Adipocyte (in vitro differentiated cells): ENCODE measurements at regions not wholly inside any gene's neighbourhood (a gene's known extent, or its start where the extent isn't known, plus 50 kb on each side); places are given as distances from the start of the nearest gene placed in this dataset.

Source experiments
- DNase-seq: peaks from one replicate; pipeline ENCODE4 v3.0.0-alpha.2; 2015; ENCODE audit warnings: low read depth
- H3K27me3 ChIP-seq: replicated peaks from 2 replicates; pipeline ENCODE4 v1.7.0; 2013; ENCODE audit warnings: mild to moderate bottlenecking, low read length, moderate library complexity; ENCODE audit not compliant: control insufficient read depth, insufficient read depth
- H3K36me3 ChIP-seq: 2 replicates; pipeline ENCODE4 v1.7.0; 2013; ENCODE audit warnings: low read length, mild to moderate bottlenecking, moderate library complexity; ENCODE audit not compliant: control insufficient read depth, insufficient read depth, severe bottlenecking
- H3K4me1 ChIP-seq: 2 replicates; pipeline ENCODE4 v1.7.0; 2013; ENCODE audit warnings: mild to moderate bottlenecking, low read length, moderate library complexity; ENCODE audit not compliant: control insufficient read depth, insufficient read depth
- H3K4me3 ChIP-seq: 2 replicates; pipeline ENCODE4 v1.7.0; 2013; ENCODE audit warnings: mild to moderate bottlenecking, low read length, moderate library complexity
- H3K9ac ChIP-seq: 2 replicates; pipeline ENCODE4 v1.7.0; 2013; ENCODE audit warnings: mild to moderate bottlenecking, low read length, moderate library complexity
- H3K9me3 ChIP-seq: 2 replicates; pipeline ENCODE4 v1.7.0; 2013; ENCODE audit warnings: mild to moderate bottlenecking, low read length, moderate library complexity; ENCODE audit not compliant: control insufficient read depth

DNA sequence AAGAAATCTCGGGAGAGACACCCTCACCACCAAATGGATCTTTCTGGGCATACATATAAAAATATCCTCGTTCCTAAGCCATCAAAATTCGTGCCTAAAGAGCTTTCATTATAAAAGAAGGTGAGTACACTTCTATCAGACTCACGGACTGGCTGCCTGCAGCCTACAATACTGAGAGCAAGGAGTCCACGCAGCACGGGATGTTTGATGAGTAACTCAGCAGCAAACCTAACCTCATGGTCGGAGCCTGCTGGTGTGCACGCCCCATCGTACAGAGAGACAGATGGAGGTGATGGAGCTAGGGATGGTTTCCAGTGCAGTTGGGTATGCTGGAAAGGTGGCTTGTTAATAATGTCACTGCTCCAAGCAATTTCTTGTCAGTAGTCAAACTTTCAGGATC is 256.2 kb downstream of the FIGN start:
- H3K27me3 ChIP-seq = no peaks in the 10 kb centered on the region

DNA sequence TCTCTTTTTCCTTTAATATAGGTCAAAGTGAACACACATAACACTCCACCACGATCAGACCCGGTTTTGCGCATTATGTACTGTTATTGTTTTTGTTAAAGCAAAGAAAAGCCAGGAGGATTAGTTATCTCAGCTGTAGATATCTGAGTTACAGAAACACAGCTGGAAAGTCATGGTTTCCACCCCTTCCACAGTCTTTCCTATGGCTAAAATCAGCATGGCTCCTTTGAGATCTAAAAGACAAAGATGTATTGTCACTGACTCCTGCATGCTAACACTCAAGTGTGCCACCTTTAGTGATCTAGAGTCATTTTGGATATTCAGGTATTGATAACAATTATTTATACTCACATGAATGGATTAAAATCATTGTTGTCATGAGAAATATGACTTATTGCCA is 260.0 kb downstream of the FIGN start:
- H3K4me3 ChIP-seq = no peak overlapping the region
- DNase-seq = no peak

More for the DNA sequence above, 256.2 kb downstream of the FIGN start:
- no peak overlapping the region for H3K9ac ChIP-seq
- DNase-seq = no peak
- H3K36me3 ChIP-seq = no peaks in the 10 kb centered on the region
- H3K9me3 ChIP-seq = no peaks in the 10 kb centered on the region
- H3K4me1 ChIP-seq = peaks cover 3% of the 10 kb centered on the region
- H3K4me3 ChIP-seq = no peak overlapping the region

DNA sequence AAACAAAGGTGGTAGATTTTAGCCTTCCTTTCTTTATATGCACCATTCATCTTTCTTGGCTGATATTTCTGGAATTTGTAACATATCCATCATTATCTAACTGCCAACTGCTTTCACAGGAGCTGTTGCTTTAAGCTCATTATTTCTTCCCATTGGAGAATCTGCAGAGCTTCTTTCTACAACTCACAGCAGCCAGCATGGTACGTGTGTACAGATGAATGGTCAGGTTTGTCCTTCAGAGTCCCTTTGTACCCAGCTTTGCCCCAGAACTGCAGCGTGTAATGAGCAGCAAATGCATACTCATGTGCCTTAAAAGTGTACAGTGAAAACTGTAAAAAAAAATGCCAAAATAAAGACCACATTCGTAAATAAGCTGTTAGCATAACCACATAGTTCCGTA is 260.9 kb downstream of the FIGN start:
- Histone ChIP-seq H3K9ac (no peak overlapping the region), H3K9me3 (no peaks in the 10 kb centered on the region), H3K36me3 (no peaks in the 10 kb centered on the region), H3K27me3 (no peaks in the 10 kb centered on the region), H3K4me1 (peaks cover 28% of the 10 kb centered on the region), H3K4me3 (no peak overlapping the region)
- no peak for DNase-seq

More for the DNA sequence above, 260.0 kb downstream of the FIGN start:
- peaks cover 19% of the 10 kb centered on the region for H3K4me1 ChIP-seq
- H3K9ac ChIP-seq = no peak overlapping the region
- H3K27me3 ChIP-seq = no peaks in the 10 kb centered on the region
- no peaks in the 10 kb centered on the region for H3K36me3 ChIP-seq
- no peaks in the 10 kb centered on the region for H3K9me3 ChIP-seq

DNA sequence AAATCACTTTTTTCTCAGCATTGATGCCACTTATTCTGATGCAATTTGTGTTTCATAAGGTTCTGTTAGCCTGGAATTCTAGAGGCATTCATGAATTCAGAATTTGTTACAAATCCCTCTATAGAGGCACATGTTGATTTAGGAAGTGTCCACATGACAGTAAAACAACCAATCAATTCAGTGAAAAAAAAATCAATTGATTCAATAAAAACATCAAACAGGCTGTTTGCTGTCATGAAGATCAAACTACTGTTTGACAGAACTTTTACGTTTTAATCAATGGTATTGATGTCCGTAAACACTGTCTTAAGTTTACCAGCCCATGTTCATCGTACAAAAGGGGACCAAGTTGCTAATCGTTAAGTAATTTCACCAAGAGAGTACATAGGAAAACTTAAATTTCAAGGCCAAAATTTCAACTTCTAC is 261.5 kb downstream of the FIGN start:
- no peaks in the 10 kb centered on the region for H3K36me3 ChIP-seq
- no peaks in the 10 kb centered on the region for H3K9me3 ChIP-seq
- H3K9ac ChIP-seq = no peak overlapping the region
- H3K27me3 ChIP-seq = no peaks in the 10 kb centered on the region
- no peak overlapping the region for H3K4me3 ChIP-seq
- DNase-seq = no peak
- peaks cover 34% of the 10 kb centered on the region for H3K4me1 ChIP-seq

DNA sequence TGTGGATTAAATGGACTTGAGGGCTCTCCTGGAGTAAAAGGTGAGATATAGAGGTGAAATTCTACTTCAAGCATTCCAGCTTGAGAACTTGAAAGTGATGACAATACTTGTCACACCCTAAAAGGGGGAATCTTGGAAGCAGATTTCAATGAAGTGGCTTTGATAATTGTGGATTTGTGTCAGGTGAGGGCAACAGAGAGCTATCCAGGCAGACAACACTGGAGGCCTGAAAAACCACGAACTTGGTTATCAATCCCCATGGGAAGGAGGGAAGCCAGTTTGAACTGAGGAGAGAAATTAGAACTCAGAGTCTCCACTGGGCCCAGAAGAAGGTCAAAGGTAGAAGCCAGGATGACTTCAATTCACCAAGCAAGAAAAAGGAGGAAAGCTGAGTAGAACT is 263.9 kb downstream of the FIGN start:
- DNase-seq = peak; percentile 28
- Histone ChIP-seq H3K36me3 (no peaks in the 10 kb centered on the region), H3K9me3 (no peaks in the 10 kb centered on the region), H3K4me3 (no peak overlapping the region), H3K27me3 (no peaks in the 10 kb centered on the region), H3K4me1 (peaks cover 44% of the 10 kb centered on the region), H3K9ac (no peak overlapping the region)

DNA sequence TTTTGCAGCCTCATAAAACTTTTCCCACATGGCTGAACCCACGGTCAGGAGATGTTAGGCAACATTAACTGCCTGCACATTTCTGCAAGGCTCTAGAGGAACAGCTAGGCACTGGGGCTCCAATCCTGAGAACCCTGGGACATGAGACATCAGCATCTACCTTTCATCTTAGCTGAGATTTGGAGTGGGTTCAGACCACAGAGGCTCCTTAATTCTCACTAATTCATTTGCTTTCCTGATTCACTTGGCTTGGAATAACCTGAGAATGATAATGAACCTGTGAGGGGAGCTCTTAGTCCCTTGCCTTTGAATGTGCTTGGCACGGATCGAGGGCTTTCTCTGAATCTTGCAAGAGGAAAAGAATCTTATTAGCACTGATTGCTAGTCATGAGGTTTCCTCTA is 266.2 kb downstream of the FIGN start:
- H3K9ac ChIP-seq = no peak overlapping the region
- H3K36me3 ChIP-seq = no peaks in the 10 kb centered on the region
- H3K27me3 ChIP-seq = no peaks in the 10 kb centered on the region
- no peaks in the 10 kb centered on the region for H3K9me3 ChIP-seq
- H3K4me1 ChIP-seq = peaks cover 60% of the 10 kb centered on the region
- peak overlapping the region; percentile 43 for H3K4me3 ChIP-seq
- no peak for DNase-seq

DNA sequence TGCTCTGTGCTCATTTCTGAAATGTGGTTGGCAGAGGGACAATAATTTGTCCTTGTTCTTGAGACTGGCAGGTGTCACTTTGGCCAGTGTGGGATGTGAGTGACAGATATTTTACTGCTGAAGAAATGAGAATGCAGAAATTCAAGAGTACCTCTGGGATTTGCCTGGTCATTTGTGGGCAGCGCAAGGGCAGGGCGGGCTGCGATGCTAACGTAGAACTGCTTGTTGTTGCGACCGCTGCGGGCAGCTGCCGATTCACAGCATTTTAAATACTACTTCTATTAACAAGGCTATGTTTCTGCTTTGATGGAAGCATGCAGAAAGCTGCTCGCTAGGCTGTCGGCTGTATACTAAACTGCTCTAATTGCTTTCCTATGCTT is 268.6 kb downstream of the FIGN start:
- Histone ChIP-seq H3K4me3 (no peak overlapping the region), H3K27me3 (no peaks in the 10 kb centered on the region), H3K4me1 (peaks cover 50% of the 10 kb centered on the region), H3K36me3 (no peaks in the 10 kb centered on the region), H3K9ac (no peak overlapping the region), H3K9me3 (no peaks in the 10 kb centered on the region)
- peak; percentile 41 for DNase-seq

DNA sequence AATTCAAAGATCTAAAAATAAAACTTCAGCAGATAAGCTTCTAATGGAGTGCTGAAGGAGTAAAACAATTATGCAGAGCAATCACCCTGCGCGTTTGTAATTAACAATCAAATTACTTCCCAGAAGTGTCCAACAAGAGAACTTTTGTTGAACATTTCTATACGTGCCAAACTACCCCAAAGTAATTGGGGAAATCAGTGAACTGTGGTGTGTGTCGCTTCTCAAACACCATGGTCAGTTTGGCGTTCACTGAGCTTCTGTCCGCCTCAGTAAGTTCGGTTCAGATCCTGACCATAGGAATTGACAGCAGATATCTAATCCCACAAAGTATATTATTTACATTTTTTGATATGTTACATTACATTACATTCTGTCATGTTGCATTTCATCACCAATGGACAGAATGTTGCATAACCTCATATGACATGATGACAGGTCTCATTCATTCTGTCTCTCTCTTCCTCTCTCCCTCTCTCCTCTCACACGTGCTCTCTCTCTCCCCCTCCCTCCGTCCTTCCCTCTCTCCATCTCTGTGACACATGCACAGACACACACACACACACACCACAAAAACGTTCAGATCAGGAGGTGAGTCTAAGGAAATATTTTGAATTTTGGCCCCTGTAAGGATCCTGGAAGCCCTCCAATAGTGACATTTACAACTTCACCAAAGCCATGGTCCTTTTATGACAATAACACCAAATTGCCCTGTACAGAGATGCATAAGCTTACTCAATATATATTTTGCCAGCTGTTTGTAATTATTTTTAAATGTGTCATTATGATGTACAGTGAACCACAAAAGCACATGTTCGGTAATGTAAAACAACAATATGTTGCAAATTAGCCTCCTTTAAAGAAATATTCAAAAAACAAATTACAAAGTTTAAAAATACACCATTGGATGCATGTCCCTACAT is 269.2 kb downstream of the FIGN start:
- Histone ChIP-seq H3K4me1 (peaks cover 47% of the 10 kb centered on the region), H3K9ac (no peak overlapping the region), H3K36me3 (no peaks in the 10 kb centered on the region), H3K9me3 (no peaks in the 10 kb centered on the region), H3K27me3 (no peaks in the 10 kb centered on the region), H3K4me3 (no peak overlapping the region)
- DNase-seq = peak; percentile 41

DNA sequence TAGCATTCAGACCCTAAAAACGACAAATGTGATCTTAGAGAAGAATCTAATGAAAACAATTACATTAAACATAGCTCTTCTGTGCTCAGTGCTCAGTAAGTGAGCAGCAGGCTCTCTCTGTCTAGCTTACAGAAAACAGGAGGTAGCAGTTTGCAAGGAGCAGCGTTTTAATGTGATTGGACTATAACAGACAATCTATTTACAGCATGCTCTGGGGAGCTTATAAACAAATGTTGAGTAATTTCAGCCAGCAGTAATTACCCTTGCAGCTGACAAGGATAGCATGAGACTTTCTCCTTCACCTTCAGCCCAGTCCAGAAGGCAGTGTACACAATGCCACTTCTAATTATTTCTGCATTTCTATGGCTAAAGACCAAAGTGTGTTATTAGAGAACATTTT is 270.4 kb downstream of the FIGN start:
- Histone ChIP-seq H3K4me1 (peaks cover 41% of the 10 kb centered on the region), H3K9me3 (no peaks in the 10 kb centered on the region), H3K36me3 (no peaks in the 10 kb centered on the region), H3K4me3 (peak overlapping the region; percentile 11), H3K9ac (peak overlapping the region; percentile 32), H3K27me3 (no peaks in the 10 kb centered on the region)
- DNase-seq = peak; percentile 49

DNA sequence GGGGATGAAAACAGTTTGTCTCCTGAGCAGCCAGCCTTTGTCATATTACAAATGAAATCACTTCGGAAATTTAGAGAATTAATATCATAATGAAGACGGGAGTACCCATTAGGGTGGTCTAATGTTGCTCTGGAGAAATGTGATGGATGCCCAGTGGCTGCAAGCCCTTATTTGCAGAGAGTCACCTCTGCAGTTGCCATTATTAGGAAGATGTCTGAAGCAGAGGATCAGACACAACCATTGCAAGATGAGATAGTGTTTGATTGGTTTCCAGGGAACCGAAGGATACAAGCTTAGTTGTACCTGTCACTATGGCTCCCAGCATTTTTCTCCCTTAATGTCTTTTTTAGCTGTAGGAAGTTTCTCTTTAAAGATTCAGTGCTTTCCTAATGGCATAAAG is 272.4 kb downstream of the FIGN start:
- Histone ChIP-seq H3K36me3 (no peaks in the 10 kb centered on the region), H3K4me1 (peaks cover 26% of the 10 kb centered on the region), H3K9me3 (no peaks in the 10 kb centered on the region), H3K27me3 (no peaks in the 10 kb centered on the region), H3K9ac (no peak overlapping the region), H3K4me3 (no peak overlapping the region)
- no peak for DNase-seq

DNA sequence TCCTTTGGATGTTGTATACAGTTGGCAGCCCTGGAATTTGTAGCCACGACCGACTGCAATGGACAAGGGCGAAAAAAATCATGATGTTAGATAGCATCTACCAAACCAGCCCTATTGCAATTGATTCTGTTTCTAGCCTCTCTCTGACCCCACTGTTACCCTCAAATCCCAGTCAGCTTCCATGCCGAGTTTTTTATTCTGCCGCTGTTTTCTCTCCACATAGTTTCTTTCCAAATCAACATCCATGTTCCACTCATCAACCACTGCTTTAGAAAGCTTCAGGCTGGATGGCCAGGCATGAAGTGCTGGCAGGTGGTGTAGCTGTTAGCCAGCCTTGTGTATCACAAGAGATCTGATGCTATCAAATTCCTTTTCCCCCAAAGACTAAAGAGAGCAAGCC is 272.8 kb downstream of the FIGN start:
- Histone ChIP-seq H3K9ac (no peak overlapping the region), H3K4me1 (peaks cover 26% of the 10 kb centered on the region)

DNA sequence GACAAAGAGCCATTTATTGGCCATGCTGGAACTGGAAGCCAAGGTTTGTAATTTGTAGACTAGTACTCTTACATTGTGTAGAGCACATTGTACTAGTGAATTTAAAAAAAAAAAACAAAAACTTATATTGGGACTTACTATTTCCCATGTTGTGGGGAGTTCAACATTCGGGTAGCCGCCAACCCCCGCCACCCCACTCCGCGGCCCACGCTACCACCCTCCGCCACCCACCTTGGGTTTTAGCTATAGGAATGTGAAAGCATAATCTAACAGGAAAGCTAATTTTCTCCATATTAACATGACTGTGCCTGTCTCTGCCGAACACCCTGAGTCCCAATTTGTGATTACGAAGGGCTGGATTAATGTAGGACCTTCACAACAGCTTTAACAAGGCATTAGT is 275.8 kb downstream of the FIGN start:
- Histone ChIP-seq H3K36me3 (no peaks in the 10 kb centered on the region), H3K4me1 (no peaks in the 10 kb centered on the region), H3K27me3 (no peaks in the 10 kb centered on the region), H3K4me3 (no peak overlapping the region), H3K9ac (no peak overlapping the region), H3K9me3 (no peaks in the 10 kb centered on the region)
- DNase-seq = no peak

More for the DNA sequence above, 272.8 kb downstream of the FIGN start:
- H3K4me3 ChIP-seq = no peak overlapping the region
- DNase-seq = no peak
- H3K36me3 ChIP-seq = no peaks in the 10 kb centered on the region
- H3K27me3 ChIP-seq = no peaks in the 10 kb centered on the region
- H3K9me3 ChIP-seq = no peaks in the 10 kb centered on the region
